IMR-90 (cell line): ENCODE measurements at regions not wholly inside any gene's neighbourhood (a gene's known extent, or its start where the extent isn't known, plus 50 kb on each side); places are given as distances from the start of the nearest gene placed in this dataset.

ENCODE experiments used
- ATAC-seq: fragments of 200-7000 bp; cut with Tn5 transposase; 2 replicates; pipeline ENCODE4 v1.9.1; 2020; ENCODE audit warnings: low read depth, mild to moderate bottlenecking, moderate library complexity
- BruUV-seq: library from RNA; stranded (reverse); fragments of 400-500 nt; replicated peaks from 2 replicates; lab custom pipeline; 2021; lab: Mats Ljungman, UMichigan
- CTCF ChIA-PET: fragments of 300-600 bp; formaldehyde crosslinking; extraction: SDS; loops from one replicate; lab custom pipeline; 2021; ENCODE audit warnings: antibody characterized with exemption; lab: Yijun Ruan, JAX
- POLR2A ChIA-PET: fragments of 300-600 bp; sonication (Branson Sonifier 250); formaldehyde crosslinking; loops from one replicate; lab custom pipeline; 2022; ENCODE audit warnings: antibody characterized with exemption; ENCODE audit not compliant: unreplicated experiment; lab: Charles Lee
- DNase-seq: peaks from one replicate; pipeline ENCODE4 v3.0.0; 2013
- H2AFZ ChIP-seq: replicated peaks from 2 replicates; pipeline ENCODE3; 2013; ENCODE audit warnings: low read length, mild to moderate bottlenecking; ENCODE audit not compliant: poor library complexity
- H2AK5ac ChIP-seq: 2 replicates; pipeline ENCODE4 v1.6.1; 2013; ENCODE audit warnings: low read depth, low read length, inconsistent platforms
- H2AK9ac ChIP-seq: replicated peaks from 2 replicates; pipeline ENCODE3; 2013; ENCODE audit warnings: mild to moderate bottlenecking, low read depth, low read length, moderate library complexity; ENCODE audit not compliant: poor library complexity
- H2BK120ac ChIP-seq: 2 replicates; pipeline ENCODE4 v1.6.1; 2013; ENCODE audit warnings: low read depth, low read length, inconsistent platforms
- H2BK15ac ChIP-seq: 3 replicates; pipeline ENCODE4 v1.6.1; 2013; ENCODE audit warnings: low read depth, low read length, inconsistent platforms
- H2BK20ac ChIP-seq: 2 replicates; pipeline ENCODE4 v1.6.1; 2013; ENCODE audit warnings: low read depth, mild to moderate bottlenecking, inconsistent platforms, low read length, moderate library complexity
- H2BK5ac ChIP-seq: 2 replicates; pipeline ENCODE4 v1.6.1; 2013; ENCODE audit warnings: mild to moderate bottlenecking, low read depth, low read length, inconsistent platforms; ENCODE audit not compliant: poor library complexity, severe bottlenecking
- H3K14ac ChIP-seq: replicated peaks from 2 replicates; pipeline ENCODE4 v1.6.1; 2013; ENCODE audit warnings: low read depth, low read length, inconsistent platforms
- H3K18ac ChIP-seq: 2 replicates; pipeline ENCODE4 v1.6.1; 2013; ENCODE audit warnings: low read depth, low read length, control low read depth
- H3K23ac ChIP-seq: 2 replicates; pipeline ENCODE4 v1.6.1; 2013; ENCODE audit warnings: low read depth, low read length, inconsistent platforms
- H3K27ac ChIP-seq: 2 replicates; pipeline ENCODE4 v1.5.1; 2013; ENCODE audit warnings: mild to moderate bottlenecking, control low read depth, low read length; ENCODE audit not compliant: insufficient read depth
- H3K27me3 ChIP-seq: 2 replicates; pipeline ENCODE4 v1.6.1; 2013; ENCODE audit warnings: low read length; ENCODE audit not compliant: control insufficient read depth, insufficient read depth
- H3K36me3 ChIP-seq: 2 replicates; pipeline ENCODE4 v1.6.1; 2013; ENCODE audit warnings: low read length, mixed read lengths; ENCODE audit not compliant: control insufficient read depth, insufficient read depth
- H3K4ac ChIP-seq: 2 replicates; pipeline ENCODE4 v1.6.1; 2013; ENCODE audit warnings: low read depth, low read length, inconsistent platforms
- H3K4me1 ChIP-seq: 2 replicates; pipeline ENCODE4 v1.6.1; 2013; ENCODE audit warnings: low read length, mixed read lengths; ENCODE audit not compliant: control insufficient read depth, insufficient read depth
- H3K4me2 ChIP-seq: 2 replicates; pipeline ENCODE4 v1.6.1; 2013; ENCODE audit warnings: low read depth, mild to moderate bottlenecking, control low read depth, low read length, moderate library complexity
- H3K4me3 ChIP-seq: 2 replicates; pipeline ENCODE4 v1.5.1; 2013; ENCODE audit warnings: low read depth, mild to moderate bottlenecking, control low read depth, low read length, moderate library complexity; ENCODE audit not compliant: insufficient read depth
- H3K56ac ChIP-seq: 2 replicates; pipeline ENCODE4 v1.6.1; 2013; ENCODE audit warnings: low read length, inconsistent platforms; ENCODE audit not compliant: insufficient read depth; ENCODE audit errors: extremely low read depth
- H3K79me1 ChIP-seq, 2 experiments: 2 replicates each; pipeline ENCODE4 v1.6.1; 2013; ENCODE audit warnings: low read length in 2 of 2, inconsistent platforms in 1 of 2, low read depth in 1 of 2
- H3K9ac ChIP-seq: 2 replicates; pipeline ENCODE4 v1.6.1; 2013; ENCODE audit warnings: low read depth, low read length, control low read depth
- H3K9me1 ChIP-seq: 2 replicates; pipeline ENCODE4 v1.6.1; 2013; ENCODE audit warnings: low read length, inconsistent platforms; ENCODE audit not compliant: insufficient read depth
- H3K9me3 ChIP-seq: 2 replicates; pipeline ENCODE4 v1.6.1; 2013; ENCODE audit warnings: low read length; ENCODE audit not compliant: control insufficient read depth, insufficient read depth
- H4K20me1 ChIP-seq: 2 replicates; pipeline ENCODE4 v1.6.1; 2013; ENCODE audit warnings: low read length, inconsistent platforms; ENCODE audit not compliant: insufficient read depth
- H4K5ac ChIP-seq: 2 replicates; pipeline ENCODE4 v1.6.1; 2013; ENCODE audit warnings: mild to moderate bottlenecking, low read depth, low read length, control low read depth
- H4K8ac ChIP-seq, 2 experiments: 2 replicates each; pipeline ENCODE4 v1.6.1; 2013; ENCODE audit warnings: low read depth in 2 of 2, low read length in 2 of 2, control low read depth in 1 of 2, inconsistent platforms in 1 of 2
- H4K91ac ChIP-seq: 2 replicates; pipeline ENCODE4 v1.6.1; 2013; ENCODE audit warnings: low read depth, low read length, inconsistent platforms; ENCODE audit not compliant: insufficient read depth
- CHD1 ChIP-seq: IDR thresholded peaks from 2 replicates; pipeline ENCODE4 v1.6.1; 2012; ENCODE audit warnings: low read depth, low read length, improper control_type of control experiment
- ELK1 ChIP-seq: fragments of 150-350 bp; IDR thresholded peaks from 2 replicates; pipeline ENCODE4 v1.6.1; 2016; ENCODE audit warnings: low read depth, mild to moderate bottlenecking, low read length, moderate library complexity, borderline replicate concordance
- FOS ChIP-seq: fragments of 150-350 bp; IDR thresholded peaks from 2 replicates; pipeline ENCODE4 v1.6.1; 2016; ENCODE audit warnings: low read depth, low read length
- POLR2A ChIP-seq: IDR thresholded peaks from 2 replicates; pipeline ENCODE4 v1.6.1; 2012; ENCODE audit warnings: mild to moderate bottlenecking, low read depth, low read length
- RAD21 ChIP-seq: IDR thresholded peaks from 2 replicates; pipeline ENCODE4 v1.6.1; 2012; ENCODE audit warnings: low read length, improper control_type of control experiment
- RFX5 ChIP-seq: IDR thresholded peaks from 2 replicates; pipeline ENCODE4 v1.8.0; 2012; ENCODE audit warnings: low read depth, mild to moderate bottlenecking, low read length, moderate library complexity
- SMC3 ChIP-seq: fragments of 150-350 bp; IDR thresholded peaks from 2 replicates; pipeline ENCODE4 v1.6.1; 2016; ENCODE audit warnings: low read depth, mild to moderate bottlenecking, antibody characterized with exemption, low read length, moderate library complexity
- WGBS, 2 experiments: methylation state at CpG; one replicate each; pipeline versions ENCODE4 v1.1.5 to v1.1.7; 2013; ENCODE audit warnings: missing lambda C conversion rate in 2 of 2; ENCODE audit not compliant: insufficient read length in 1 of 2; ENCODE audit errors: extremely low coverage in 2 of 2; 5-methylcytosine and 5-hydroxymethylcytosine counted together
- dilution Hi-C: fragments of 300-500 bp; cut with HindIII; formaldehyde crosslinking; loops from one replicate; pipeline ENCODE4 v1.14.3; 2018; ENCODE audit warnings: low sequenced_read_pairs; ENCODE audit not compliant: unreplicated experiment
- in situ Hi-C: fragments of 300-500 bp; cut with MboI; formaldehyde crosslinking; loops from 3 replicates; pipeline ENCODE4 v1.14.3; 2019; ENCODE audit warnings: low sequenced_read_pairs, inconsistent platforms, mixed read lengths
- intact Hi-C: fragments of 100-400 bp; cut with micrococcal nuclease; formaldehyde crosslinking; loops from 2 replicates; pipeline ENCODE4 v1.10.0; 2022

- no peak for DNase-seq
- H3K18ac ChIP-seq = no peak overlapping the region
- intact Hi-C loops (no loop called here), dilution Hi-C loops (no loop called here), in situ Hi-C loops (no loop called here)
- ATAC-seq = no peak
- H3K27me3 ChIP-seq = no peaks in the 10 kb centered on the region
- H3K4me1 ChIP-seq = no peaks in the 10 kb centered on the region
- no peak overlapping the region for H3K56ac ChIP-seq
- H2BK120ac ChIP-seq = no peak overlapping the region
- H2AK5ac ChIP-seq = no peak overlapping the region
- no peak overlapping the region for H3K9ac ChIP-seq
- no peaks in the 10 kb centered on the region for H4K20me1 ChIP-seq
- no peak overlapping the region for H2BK5ac ChIP-seq
- H3K36me3 ChIP-seq = no peaks in the 10 kb centered on the region
- H3K23ac ChIP-seq = no peak overlapping the region
- H3K9me1 ChIP-seq = no peaks in the 10 kb centered on the region
- BruUV-seq = no TSS peak
- H4K91ac ChIP-seq = no peak overlapping the region
- no peaks in the 10 kb centered on the region for H3K9me3 ChIP-seq
- no peaks in the 10 kb centered on the region for H3K79me1 ChIP-seq
- no peak overlapping the region for H2BK20ac ChIP-seq
- no CpG with 5 or more reads among the region's 10 CpGs for WGBS, 2 experiments
- H3K4me2 ChIP-seq = no peak overlapping the region
- TF ChIP-seq ELK1 = no peak
- no peak for TF ChIP-seq RAD21
- TF ChIP-seq SMC3 = no peak
- TF ChIP-seq RFX5 = no peak
- TF ChIP-seq POLR2A = no peak
- no peak for TF ChIP-seq FOS
- no peak for TF ChIP-seq CHD1
- no peak overlapping the region for H2BK15ac ChIP-seq
- no peak overlapping the region for H2AK9ac ChIP-seq
- H3K27ac ChIP-seq = no peak overlapping the region
- no peak overlapping the region for H2AFZ ChIP-seq
- H4K5ac ChIP-seq = no peak overlapping the region
- CTCF ChIA-PET = no interaction called here
- H4K8ac ChIP-seq = no peak overlapping the region
- H3K4me3 ChIP-seq = no peak overlapping the region
- H3K14ac ChIP-seq = no peak overlapping the region
- no peak overlapping the region for H3K4ac ChIP-seq
- POLR2A ChIA-PET = no interaction called here
Measured at GRCh38 chr1:95407131-95407885, 173.3 kb downstream of the RWDD3 start.
